Mesothelial cell of epicardium (in vitro differentiated cells): ENCODE measurements at regions not wholly inside any gene's neighbourhood (a gene's known extent, or its start where the extent isn't known, plus 50 kb on each side); places are given as distances from the start of the nearest gene placed in this dataset.

Source experiments
- DNase-seq, 2 experiments: peaks; one replicate each; pipeline ENCODE4 v3.0.0; 2021; ENCODE audit warnings: low spot score in 2 of 2; ENCODE audit not compliant: unreplicated experiment in 2 of 2
- H3K27ac Mint-ChIP-seq: 2 replicates; pipeline ENCODE4 v1.8.0; 2021; ENCODE audit warnings: mixed read lengths
- H3K27me3 Mint-ChIP-seq: 2 replicates; pipeline ENCODE4 v1.8.0; 2021; ENCODE audit warnings: low read depth, mixed read lengths
- H3K36me3 Mint-ChIP-seq: 2 replicates; pipeline ENCODE4 v1.8.0; 2021; ENCODE audit warnings: mixed read lengths
- H3K4me1 Mint-ChIP-seq: 2 replicates; pipeline ENCODE4 v1.8.0; 2021; ENCODE audit warnings: mixed read lengths
- H3K4me3 Mint-ChIP-seq: 2 replicates; pipeline ENCODE4 v1.8.0; 2021; ENCODE audit warnings: mild to moderate bottlenecking, moderate library complexity, mixed read lengths
- H3K9me3 Mint-ChIP-seq: 2 replicates; pipeline ENCODE4 v1.8.0; 2021; ENCODE audit warnings: mixed read lengths
- TF ChIP-seq, protein P1 (sequence below): fragments of 200-600 bp; sonication (generic); IDR thresholded peaks from one replicate; pipeline ENCODE4 v1.5.0; 2021; ENCODE audit warnings: antibody characterized with exemption; ENCODE audit not compliant: unreplicated experiment

DNA sequence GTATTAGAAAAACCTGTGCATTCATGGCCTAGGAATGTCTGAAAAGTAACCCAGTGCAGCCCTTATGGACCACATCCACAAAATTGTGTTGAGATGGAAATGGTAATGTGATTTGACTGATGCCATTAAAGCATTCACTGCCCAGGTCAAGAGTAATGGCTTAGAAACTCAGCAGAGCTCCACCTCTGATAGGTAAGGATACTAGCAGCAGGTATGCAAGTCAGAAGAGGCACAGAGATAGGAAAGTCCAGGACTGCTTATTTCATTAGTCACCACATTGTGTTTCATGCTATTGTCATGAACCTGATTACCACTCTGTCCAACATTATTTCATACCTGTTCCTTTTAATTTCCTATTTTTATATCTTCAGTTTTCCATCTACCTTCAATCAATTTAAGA is 2042.2 kb downstream of the ARAP2 start:
- Mint-ChIP-seq H3K4me3 (no peak overlapping the region), H3K4me1 (no peaks in the 10 kb centered on the region)
- TF ChIP-seq, protein P1, sequence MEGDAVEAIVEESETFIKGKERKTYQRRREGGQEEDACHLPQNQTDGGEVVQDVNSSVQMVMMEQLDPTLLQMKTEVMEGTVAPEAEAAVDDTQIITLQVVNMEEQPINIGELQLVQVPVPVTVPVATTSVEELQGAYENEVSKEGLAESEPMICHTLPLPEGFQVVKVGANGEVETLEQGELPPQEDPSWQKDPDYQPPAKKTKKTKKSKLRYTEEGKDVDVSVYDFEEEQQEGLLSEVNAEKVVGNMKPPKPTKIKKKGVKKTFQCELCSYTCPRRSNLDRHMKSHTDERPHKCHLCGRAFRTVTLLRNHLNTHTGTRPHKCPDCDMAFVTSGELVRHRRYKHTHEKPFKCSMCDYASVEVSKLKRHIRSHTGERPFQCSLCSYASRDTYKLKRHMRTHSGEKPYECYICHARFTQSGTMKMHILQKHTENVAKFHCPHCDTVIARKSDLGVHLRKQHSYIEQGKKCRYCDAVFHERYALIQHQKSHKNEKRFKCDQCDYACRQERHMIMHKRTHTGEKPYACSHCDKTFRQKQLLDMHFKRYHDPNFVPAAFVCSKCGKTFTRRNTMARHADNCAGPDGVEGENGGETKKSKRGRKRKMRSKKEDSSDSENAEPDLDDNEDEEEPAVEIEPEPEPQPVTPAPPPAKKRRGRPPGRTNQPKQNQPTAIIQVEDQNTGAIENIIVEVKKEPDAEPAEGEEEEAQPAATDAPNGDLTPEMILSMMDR: no peak

DNA sequence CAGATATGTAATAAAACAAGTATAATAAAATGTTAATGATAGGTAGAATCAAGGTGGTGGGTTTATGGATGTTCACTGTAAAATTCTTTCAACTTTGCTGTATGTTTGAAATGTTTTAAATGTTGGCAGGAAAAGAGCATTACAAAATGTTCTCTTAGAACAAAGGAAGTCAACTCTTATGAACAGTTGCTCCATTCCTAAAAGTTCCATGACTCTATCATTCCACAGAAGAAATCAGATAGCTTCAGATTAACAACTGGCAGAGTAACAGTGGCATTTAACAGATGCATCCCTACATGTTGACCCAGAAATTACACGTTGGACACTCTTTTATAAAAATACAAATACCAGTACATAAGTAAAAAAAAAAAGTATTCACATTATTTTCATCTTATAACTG is 2023.7 kb downstream of the ARAP2 start:
- Mint-ChIP-seq H3K4me1 (peaks cover 5% of the 10 kb centered on the region), H3K27me3 (no peaks in the 10 kb centered on the region), H3K9me3 (peaks cover 30% of the 10 kb centered on the region), H3K4me3 (no peak overlapping the region), H3K27ac (no peak overlapping the region), H3K36me3 (peaks cover 6% of the 10 kb centered on the region)
- DNase-seq: no peak
- TF ChIP-seq, protein P1: no peak

More for the DNA sequence above, 2042.2 kb downstream of the ARAP2 start:
- Mint-ChIP-seq H3K9me3 (peaks cover 27% of the 10 kb centered on the region), H3K27me3 (no peaks in the 10 kb centered on the region), H3K27ac (no peak overlapping the region), H3K36me3 (peaks cover 7% of the 10 kb centered on the region)
- DNase-seq: no peak

DNA sequence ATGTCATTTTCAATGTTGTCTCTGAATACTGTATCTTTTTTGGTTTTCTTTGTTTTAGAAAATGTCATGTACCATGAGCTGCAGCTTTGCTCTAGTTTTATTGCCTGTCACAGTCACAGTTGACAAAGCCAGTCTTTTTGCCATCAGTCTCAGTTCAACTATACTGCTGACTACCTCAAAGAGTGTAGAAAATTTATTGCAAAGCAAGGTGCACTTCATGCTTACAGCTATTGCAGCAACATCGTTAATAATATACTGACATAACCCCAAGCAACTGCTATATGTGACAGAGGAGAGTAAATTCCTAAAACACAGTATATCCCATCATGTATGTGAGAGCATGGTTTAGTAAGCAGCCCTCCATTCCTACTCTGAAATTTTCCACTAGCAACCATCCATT is 2022.3 kb downstream of the ARAP2 start:
- Mint-ChIP-seq H3K27ac (peak overlapping the region; percentile 45), H3K9me3 (peaks cover 26% of the 10 kb centered on the region), H3K4me1 (peaks cover 5% of the 10 kb centered on the region), H3K36me3 (peaks cover 6% of the 10 kb centered on the region), H3K4me3 (no peak overlapping the region), H3K27me3 (no peaks in the 10 kb centered on the region)
- TF ChIP-seq, protein P1: no peak
- no peak for DNase-seq

DNA sequence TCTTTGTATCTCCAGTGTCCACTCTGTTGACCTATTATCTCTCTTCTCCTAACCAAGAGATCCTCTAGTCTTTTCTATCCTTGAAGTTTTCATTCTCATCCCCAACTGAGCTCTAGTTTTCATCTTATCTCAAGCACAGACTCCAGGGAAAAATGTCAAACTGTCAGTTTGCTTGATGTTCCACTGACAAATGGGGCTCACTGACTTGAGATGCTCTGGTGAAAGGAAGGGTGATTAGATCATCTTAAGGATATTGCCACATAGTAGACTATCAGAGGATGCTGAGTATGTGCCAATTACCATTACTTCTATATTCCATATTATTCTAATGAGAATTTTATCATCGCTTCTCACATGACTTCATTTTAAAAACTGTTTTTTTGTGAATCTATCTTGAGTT is 2008.2 kb downstream of the ARAP2 start:
- Mint-ChIP-seq H3K4me1 (no peaks in the 10 kb centered on the region), H3K4me3 (no peak overlapping the region), H3K36me3 (peaks cover 9% of the 10 kb centered on the region), H3K9me3 (peaks cover 34% of the 10 kb centered on the region), H3K27ac (no peak overlapping the region), H3K27me3 (no peaks in the 10 kb centered on the region)
- DNase-seq: no peak
- TF ChIP-seq, protein P1: no peak

GRCh38 chr4:34245276-34245675 is 1999.0 kb downstream of the ARAP2 start:
- no peaks in the 10 kb centered on the region for H3K27me3 Mint-ChIP-seq
- no peaks in the 10 kb centered on the region for H3K36me3 Mint-ChIP-seq
- no peaks in the 10 kb centered on the region for H3K4me1 Mint-ChIP-seq
- no peak overlapping the region for H3K4me3 Mint-ChIP-seq
- H3K27ac Mint-ChIP-seq: no peak overlapping the region
- H3K9me3 Mint-ChIP-seq: peaks cover 14% of the 10 kb centered on the region
- no peak for DNase-seq
- TF ChIP-seq, protein P1: no peak

GRCh38 chr4:34250562-34250961 is 1993.8 kb downstream of the ARAP2 start:
- no peaks in the 10 kb centered on the region for H3K27me3 Mint-ChIP-seq
- H3K4me3 Mint-ChIP-seq: no peak overlapping the region
- no peaks in the 10 kb centered on the region for H3K36me3 Mint-ChIP-seq
- no peak for DNase-seq
- H3K4me1 Mint-ChIP-seq: no peaks in the 10 kb centered on the region
- no peak overlapping the region for H3K27ac Mint-ChIP-seq
- H3K9me3 Mint-ChIP-seq: peaks cover 8% of the 10 kb centered on the region
- TF ChIP-seq, protein P1: no peak
